ENCODE measurements at regions not wholly inside any gene's neighbourhood (a gene's known extent, or its start where the extent isn't known, plus 50 kb on each side); places are given as distances from the start of the nearest gene placed in this dataset.

DNA sequence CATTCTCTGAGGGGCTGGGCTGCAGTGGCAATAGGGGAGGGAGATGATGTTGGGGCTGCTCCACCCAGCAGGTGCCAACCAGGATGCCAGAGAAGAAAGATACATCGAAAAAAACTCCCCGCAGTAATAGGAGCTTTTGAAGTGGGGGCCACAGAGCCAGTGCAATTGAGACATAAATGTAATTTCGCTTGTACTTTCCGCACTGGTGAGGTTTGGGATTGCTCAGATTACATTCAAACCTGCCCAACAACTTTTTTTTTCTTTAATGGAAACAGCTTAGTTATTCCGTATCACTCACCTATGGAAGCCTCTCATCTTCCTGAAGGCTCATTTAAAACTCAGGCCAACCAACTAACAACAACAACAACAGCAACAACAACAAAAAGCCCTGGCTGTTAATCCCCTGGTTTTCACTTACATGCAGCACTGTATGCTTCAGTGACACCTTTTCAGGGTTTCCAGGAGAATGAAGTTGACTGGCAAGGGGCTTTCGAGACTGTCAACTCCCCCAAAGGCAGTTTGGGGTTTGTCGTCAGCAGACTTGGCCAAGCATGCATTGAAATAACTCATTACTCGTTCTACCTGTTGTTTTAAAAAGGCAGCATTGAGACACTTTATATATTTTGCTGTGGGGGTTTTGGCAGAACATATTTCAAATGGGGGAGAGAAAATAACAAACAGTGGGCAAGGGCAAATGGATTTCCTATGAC is 163.8 kb downstream of the EBLN2 start:
- DNase-seq = no peak
- H3K27me3 ChIP-seq = no peaks in the 10 kb centered on the region
- H3K36me3 ChIP-seq = no peaks in the 10 kb centered on the region
- H3K27ac ChIP-seq = no peak overlapping the region
- H3K9me3 ChIP-seq = no peaks in the 10 kb centered on the region
- no peak overlapping the region for H3K4me3 ChIP-seq
- H3K4me1 ChIP-seq (ENCODE audit: insufficient read depth) = no peaks in the 10 kb centered on the region
- TF ChIP-seq POLR2A (IDR thresholded peaks at IDR 0.05) (no peak), EP300 (IDR thresholded peaks at IDR 0.05) (no peak)
- TF ChIP-seq, protein P1, sequence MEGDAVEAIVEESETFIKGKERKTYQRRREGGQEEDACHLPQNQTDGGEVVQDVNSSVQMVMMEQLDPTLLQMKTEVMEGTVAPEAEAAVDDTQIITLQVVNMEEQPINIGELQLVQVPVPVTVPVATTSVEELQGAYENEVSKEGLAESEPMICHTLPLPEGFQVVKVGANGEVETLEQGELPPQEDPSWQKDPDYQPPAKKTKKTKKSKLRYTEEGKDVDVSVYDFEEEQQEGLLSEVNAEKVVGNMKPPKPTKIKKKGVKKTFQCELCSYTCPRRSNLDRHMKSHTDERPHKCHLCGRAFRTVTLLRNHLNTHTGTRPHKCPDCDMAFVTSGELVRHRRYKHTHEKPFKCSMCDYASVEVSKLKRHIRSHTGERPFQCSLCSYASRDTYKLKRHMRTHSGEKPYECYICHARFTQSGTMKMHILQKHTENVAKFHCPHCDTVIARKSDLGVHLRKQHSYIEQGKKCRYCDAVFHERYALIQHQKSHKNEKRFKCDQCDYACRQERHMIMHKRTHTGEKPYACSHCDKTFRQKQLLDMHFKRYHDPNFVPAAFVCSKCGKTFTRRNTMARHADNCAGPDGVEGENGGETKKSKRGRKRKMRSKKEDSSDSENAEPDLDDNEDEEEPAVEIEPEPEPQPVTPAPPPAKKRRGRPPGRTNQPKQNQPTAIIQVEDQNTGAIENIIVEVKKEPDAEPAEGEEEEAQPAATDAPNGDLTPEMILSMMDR (IDR thresholded peaks at IDR 0.05) = no peak
- WGBS, 3 donors = 86 to 91% (median 90%) methylated on average over 8 of the region's 8 CpGs
- intact Hi-C loops (cut with DNase I) = no loop called here

DNA sequence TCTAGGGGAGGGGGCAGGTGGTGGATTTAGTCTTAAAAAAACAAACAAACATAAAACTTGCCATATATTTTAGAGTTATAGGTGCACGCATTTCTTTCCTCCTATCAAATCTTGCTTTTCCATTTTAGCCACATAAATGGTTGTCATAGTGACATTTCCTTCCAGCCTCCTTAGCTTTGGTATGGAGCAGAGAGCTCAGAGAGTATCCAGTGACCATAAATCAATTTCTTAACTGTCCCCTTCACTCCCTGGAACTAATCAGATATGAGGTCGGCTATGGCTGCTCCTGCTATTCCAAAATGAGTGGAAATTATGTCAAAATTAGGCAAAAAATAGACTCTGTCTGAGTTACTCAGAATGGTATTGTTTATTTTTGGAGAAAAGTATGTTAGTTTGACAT is 164.5 kb downstream of the EBLN2 start:
- Histone ChIP-seq H3K27ac (no peak overlapping the region), H3K36me3 (no peaks in the 10 kb centered on the region), H3K4me1 (ENCODE audit: insufficient read depth) (no peaks in the 10 kb centered on the region), H3K27me3 (no peaks in the 10 kb centered on the region), H3K4me3 (no peak overlapping the region), H3K9me3 (no peaks in the 10 kb centered on the region)
- DNase-seq = no peak
- WGBS, 3 donors = 23 to 34% (median 32%) methylated on average over 2 of the region's 2 CpGs
- intact Hi-C loops (cut with DNase I) = no loop called here
- TF ChIP-seq, protein P1 (IDR thresholded peaks at IDR 0.05) = no peak
- TF ChIP-seq EP300 (IDR thresholded peaks at IDR 0.05) (no peak), POLR2A (IDR thresholded peaks at IDR 0.05) (no peak)

DNA sequence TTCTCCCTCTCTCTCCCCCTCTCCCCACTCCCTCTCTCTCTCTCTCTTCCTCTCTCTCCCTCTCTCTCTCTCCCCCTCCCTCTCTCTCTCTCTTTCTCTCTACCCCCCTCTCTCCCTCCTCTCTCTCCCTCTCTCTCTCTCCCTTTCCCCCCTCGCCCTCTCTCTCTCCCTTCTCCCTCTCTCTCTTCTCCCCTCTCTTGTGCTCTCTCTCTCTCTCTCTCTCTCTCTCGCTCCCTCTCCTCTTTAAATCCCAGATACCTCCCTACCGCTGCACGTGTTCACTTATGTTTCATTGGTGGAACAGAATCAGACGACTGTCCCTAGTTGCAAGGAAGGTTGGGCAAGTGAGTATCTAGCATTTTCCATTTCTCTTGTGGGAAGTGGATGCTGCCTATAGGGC is 166.5 kb downstream of the EBLN2 start:
- Histone ChIP-seq H3K4me1 (ENCODE audit: insufficient read depth) (no peaks in the 10 kb centered on the region), H3K4me3 (no peak overlapping the region), H3K27me3 (no peaks in the 10 kb centered on the region), H3K27ac (no peak overlapping the region), H3K9me3 (no peaks in the 10 kb centered on the region), H3K36me3 (no peaks in the 10 kb centered on the region)
- TF ChIP-seq POLR2A (IDR thresholded peaks at IDR 0.05) (no peak), EP300 (IDR thresholded peaks at IDR 0.05) (no peak)
- TF ChIP-seq, protein P1 (IDR thresholded peaks at IDR 0.05) = no peak
- intact Hi-C loops (cut with DNase I) = no loop called here
- DNase-seq = no peak
- WGBS, 3 donors = 75 to 88% (median 79%) methylated on average over 5 of the region's 5 CpGs

DNA sequence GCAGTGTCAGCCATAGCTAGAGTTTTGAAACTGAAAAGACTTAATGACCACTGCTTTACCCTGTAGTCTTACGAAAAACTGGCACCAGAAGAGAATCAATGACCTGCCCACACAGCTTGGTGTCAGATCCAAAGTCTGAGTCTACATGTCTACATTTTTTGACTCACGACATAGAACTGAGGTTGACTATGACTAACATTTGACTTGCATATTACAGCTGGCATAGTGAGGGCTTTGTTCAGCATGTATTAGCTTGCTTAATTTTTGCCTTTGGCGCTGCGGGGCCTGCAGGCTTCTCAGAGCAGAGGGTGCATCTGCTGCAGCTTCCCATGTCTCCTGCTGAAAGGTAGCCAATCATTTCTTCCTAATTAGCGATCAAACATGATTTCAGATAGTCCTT is 167.0 kb downstream of the EBLN2 start:
- Histone ChIP-seq H3K27ac (no peak overlapping the region), H3K4me3 (no peak overlapping the region), H3K4me1 (ENCODE audit: insufficient read depth) (no peaks in the 10 kb centered on the region), H3K9me3 (no peaks in the 10 kb centered on the region), H3K36me3 (no peaks in the 10 kb centered on the region), H3K27me3 (no peaks in the 10 kb centered on the region)
- intact Hi-C loops (cut with DNase I) = no loop called here
- WGBS, 3 donors = 86 to 91% (median 90%) methylated on average over 5 of the region's 5 CpGs
- TF ChIP-seq EP300 (IDR thresholded peaks at IDR 0.05) (no peak), POLR2A (IDR thresholded peaks at IDR 0.05) (no peak)
- TF ChIP-seq, protein P1 (IDR thresholded peaks at IDR 0.05) = no peak
- no peak for DNase-seq

All from ovary (tissue), 7 donors.